ENCODE measurements at regions not wholly inside any gene's neighbourhood (a gene's known extent, or its start where the extent isn't known, plus 50 kb on each side); places are given as distances from the start of the nearest gene placed in this dataset.

- TF ChIP-seq FOS (IDR thresholded peaks at IDR 0.05; ENCODE audit: extremely low read depth, insufficient read length) = no peak
- TF ChIP-seq RBM22 (IDR thresholded peaks at IDR 0.05; ENCODE audit: low read depth, low read length, poor library complexity, severe bottlenecking) = no peak
- TF ChIP-seq FOXM1 (IDR thresholded peaks at IDR 0.05; ENCODE audit: low read depth) = no peak
- no peak for TF ChIP-seq FOXM1 (CRISPR knock-in tag; IDR thresholded peaks at IDR 0.05; ENCODE audit: low read depth)
- TF ChIP-seq CHD2 (IDR thresholded peaks at IDR 0.05; ENCODE audit: low read depth, low read length) = no peak
- no peak for TF ChIP-seq POLR2AphosphoS5 (IDR thresholded peaks at IDR 0.05; ENCODE audit: control insufficient read depth, insufficient read depth, low read depth, low read length)
- peak in 1 of 2 experiments; percentile 63; a peak in 2 of 4 replicates for TF ChIP-seq RAD21 (CRISPR knock-in tag; conservative IDR thresholded peaks at IDR 0.05 in 1 of 2, IDR thresholded peaks at IDR 0.05 in 1 of 2)
- TF ChIP-seq CTCF (IDR thresholded peaks at IDR 0.05 in 2 of 3, conservative IDR thresholded peaks at IDR 0.05 in 1 of 3; ENCODE audit: insufficient read depth in 2 of 3, low read depth in 1 of 3, low read length in 3 of 3) = peak in 2 of 3 experiments; percentile 21 to 49; a peak in 3 of 6 replicates
- no peak for TF ChIP-seq VEZF1 (CRISPR knock-in tag; IDR thresholded peaks at IDR 0.05)
- no peak for TF ChIP-seq NR1H2 (CRISPR knock-in tag; IDR thresholded peaks at IDR 0.05)
- no peak for TF ChIP-seq SMARCE1 (IDR thresholded peaks at IDR 0.05)
These were observed 52.1 kb upstream of the LAPTM4A start for GRCh38 chr2:20103530-20103929.

Measured in K562 (cell line).